GM06990 (cell line): ENCODE measurements at regions not wholly inside any gene's neighbourhood (a gene's known extent, or its start where the extent isn't known, plus 50 kb on each side); places are given as distances from the start of the nearest gene placed in this dataset.

Source experiments
- DNase-seq: peaks from one replicate; pipeline ENCODE4 v3.0.0-alpha.2; 2011; ENCODE audit not compliant: insufficient read length; ENCODE audit errors: extremely low read depth
- H3K27me3 ChIP-seq: replicated peaks from 2 replicates; pipeline ENCODE4 v1.6.0; 2011; ENCODE audit warnings: low read length; ENCODE audit not compliant: control insufficient read depth, insufficient read depth
- H3K36me3 ChIP-seq: 2 replicates; pipeline ENCODE4 v1.5.1; 2011; ENCODE audit warnings: low read length; ENCODE audit not compliant: control insufficient read depth, insufficient read depth
- H3K4me3 ChIP-seq: replicated peaks from 2 replicates; pipeline ENCODE4 v1.5.1; 2011; ENCODE audit warnings: low read depth, mild to moderate bottlenecking, control low read depth, low read length
- CTCF ChIP-seq: IDR thresholded peaks from 2 replicates; pipeline ENCODE4 v1.5.1; 2011; ENCODE audit warnings: low read length, control low read depth, mild to moderate bottlenecking, inconsistent platforms; ENCODE audit not compliant: insufficient read depth, poor library complexity, severe bottlenecking

- Histone ChIP-seq H3K36me3 (no peaks in the 10 kb centered on the region), H3K4me3 (no peak overlapping the region), H3K27me3 (no peaks in the 10 kb centered on the region)
- peak; percentile 14 for TF ChIP-seq CTCF
- no peak for DNase-seq
Observed at GRCh38 chr6:71190809-71191208, 97.8 kb upstream of the OGFRL1 start.

DNA sequence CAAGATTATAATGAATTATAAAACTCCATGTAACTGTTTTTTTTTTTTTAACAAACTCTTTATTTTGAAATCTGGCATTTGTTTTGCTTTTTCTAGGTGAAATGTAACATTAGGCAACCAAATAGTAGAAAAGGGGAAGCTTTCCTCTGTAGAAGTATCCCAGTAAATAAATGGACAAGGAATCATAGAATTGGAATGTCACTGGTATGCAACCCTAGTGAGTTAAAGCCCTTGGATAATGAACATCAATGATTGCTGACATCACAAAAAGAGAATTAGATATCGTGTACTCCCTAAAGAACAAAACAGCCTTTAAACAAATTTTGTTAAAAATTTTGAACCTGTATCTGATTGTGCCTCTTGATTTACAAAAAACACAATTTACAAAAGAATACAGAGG, 93.9 kb upstream of the OGFRL1 start:
- no peaks in the 10 kb centered on the region for H3K36me3 ChIP-seq
- TF ChIP-seq CTCF = no peak
- no peak for DNase-seq
- no peaks in the 10 kb centered on the region; the same call in 1 of the 2 replicates for H3K27me3 ChIP-seq
- H3K4me3 ChIP-seq = no peak overlapping the region

DNA sequence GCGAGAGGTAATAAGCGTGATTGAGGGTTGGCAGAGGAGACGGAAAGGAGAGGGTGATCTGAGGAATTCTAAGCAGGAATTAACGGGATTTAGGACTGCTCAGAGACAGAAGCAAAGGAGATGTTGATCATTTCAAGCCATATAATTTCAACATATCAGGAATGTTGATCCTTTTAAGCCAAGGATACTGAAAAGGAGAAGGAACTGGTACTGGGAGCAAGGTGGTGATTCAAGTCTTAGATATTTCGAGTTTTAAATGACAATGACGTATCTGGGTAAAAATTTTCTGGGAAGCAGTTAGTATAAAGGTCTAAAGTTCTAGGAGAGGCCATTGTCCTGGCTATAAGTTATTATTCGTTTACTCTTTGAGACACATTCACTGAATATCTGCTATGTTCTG, 91.3 kb upstream of the OGFRL1 start:
- H3K4me3 ChIP-seq = no peak overlapping the region
- H3K36me3 ChIP-seq = no peaks in the 10 kb centered on the region
- TF ChIP-seq CTCF = no peak
- no peak for DNase-seq
- no peaks in the 10 kb centered on the region; the same call in none of the 2 replicates for H3K27me3 ChIP-seq

DNA sequence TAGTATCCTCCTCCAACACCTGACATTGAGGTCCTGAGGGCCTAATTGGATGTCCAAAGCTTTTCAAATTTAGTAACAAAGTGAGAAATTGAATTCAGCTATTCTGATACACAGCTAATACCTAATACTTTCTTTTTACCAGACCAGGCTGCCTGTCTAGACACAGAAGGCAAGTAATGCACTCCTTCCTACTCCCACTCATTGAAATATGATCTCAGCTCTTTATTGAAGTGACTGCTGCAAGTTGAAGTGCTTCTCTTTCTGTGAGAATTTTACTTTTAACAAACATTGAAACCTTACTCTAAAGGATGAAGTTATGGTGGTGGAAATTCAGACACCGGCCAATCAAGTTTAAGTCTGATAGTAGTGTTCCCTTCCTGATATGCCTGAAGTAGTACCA, 90.8 kb upstream of the OGFRL1 start:
- TF ChIP-seq CTCF = no peak
- Histone ChIP-seq H3K4me3 (no peak overlapping the region), H3K27me3 (no peaks in the 10 kb centered on the region; the same call in none of the 2 replicates), H3K36me3 (no peaks in the 10 kb centered on the region)
- no peak for DNase-seq

- H3K4me3 ChIP-seq = no peak overlapping the region
- H3K36me3 ChIP-seq = no peaks in the 10 kb centered on the region
- TF ChIP-seq CTCF = no peak
- DNase-seq = no peak
- no peaks in the 10 kb centered on the region; the same call in none of the 2 replicates for H3K27me3 ChIP-seq
Observed at GRCh38 chr6:71198908-71199307, 89.7 kb upstream of the OGFRL1 start.

- Histone ChIP-seq H3K36me3 (no peaks in the 10 kb centered on the region), H3K4me3 (no peak overlapping the region), H3K27me3 (no peaks in the 10 kb centered on the region; the same call in none of the 2 replicates)
- TF ChIP-seq CTCF = no peak
- DNase-seq = no peak
Observed at GRCh38 chr6:71199736-71200135, 88.9 kb upstream of the OGFRL1 start.
